Neural progenitor cell (in vitro differentiated cells): ENCODE measurements at regions not wholly inside any gene's neighbourhood (a gene's known extent, or its start where the extent isn't known, plus 50 kb on each side); places are given as distances from the start of the nearest gene placed in this dataset.

Source experiments
- DNase-seq: peaks from one replicate; pipeline ENCODE4 v3.0.0-alpha.2; 2016; ENCODE audit warnings: low spot score
- H2AFZ ChIP-seq: fragments of 200-600 bp; sonication (generic); replicated peaks from 2 replicates; pipeline ENCODE4 v1.6.1; 2016; ENCODE audit warnings: antibody characterized with exemption
- H3F3A ChIP-seq: fragments of 200-600 bp; sonication (generic); 2 replicates; pipeline ENCODE4 v1.6.1; 2016; ENCODE audit warnings: antibody characterized with exemption, low read depth
- H3K27ac ChIP-seq: fragments of 200-600 bp; sonication (generic); 2 replicates; pipeline ENCODE4 v1.5.1; 2016; ENCODE audit warnings: mild to moderate bottlenecking
- H3K27me3 ChIP-seq: fragments of 200-600 bp; sonication (generic); 2 replicates; pipeline ENCODE4 v1.6.1; 2016; ENCODE audit warnings: mild to moderate bottlenecking, moderate library complexity
- H3K36me3 ChIP-seq: fragments of 200-600 bp; sonication (generic); 2 replicates; pipeline ENCODE4 v1.5.1; 2016
- H3K4me1 ChIP-seq: fragments of 200-600 bp; sonication (generic); 2 replicates; pipeline ENCODE4 v1.6.1; 2016; ENCODE audit warnings: mixed run types
- H3K4me2 ChIP-seq: fragments of 200-600 bp; sonication (generic); 2 replicates; pipeline ENCODE4 v1.6.1; 2016
- H3K4me3 ChIP-seq: fragments of 200-600 bp; sonication (generic); 2 replicates; pipeline ENCODE4 v1.5.1; 2016
- H3K79me2 ChIP-seq: fragments of 200-600 bp; sonication (generic); 2 replicates; pipeline ENCODE4 v1.6.1; 2016; ENCODE audit warnings: low read depth
- H3K9ac ChIP-seq: fragments of 200-600 bp; sonication (generic); 2 replicates; pipeline ENCODE4 v1.6.1; 2016
- H3K9me3 ChIP-seq: fragments of 200-600 bp; sonication (generic); 2 replicates; pipeline ENCODE4 v1.5.1; 2016; ENCODE audit warnings: low read depth
- H4K20me1 ChIP-seq: fragments of 200-600 bp; sonication (generic); 2 replicates; pipeline ENCODE4 v1.6.1; 2016; ENCODE audit warnings: low read depth
- H3K27ac Mint-ChIP-seq: 3 replicates; pipeline ENCODE4 v1.8.0; 2021; ENCODE audit warnings: mixed read lengths
- H3K27me3 Mint-ChIP-seq: 2 replicates; pipeline ENCODE4 v1.8.0; 2022; ENCODE audit warnings: low read depth, mild to moderate bottlenecking, inconsistent platforms, moderate library complexity, mixed read lengths; ENCODE audit not compliant: insufficient read depth
- H3K36me3 Mint-ChIP-seq: 3 replicates; pipeline ENCODE4 v1.8.0; 2021; ENCODE audit warnings: mixed read lengths
- H3K4me1 Mint-ChIP-seq: 3 replicates; pipeline ENCODE4 v1.8.0; 2021; ENCODE audit warnings: mixed read lengths
- H3K4me3 Mint-ChIP-seq: 3 replicates; pipeline ENCODE4 v1.8.0; 2021; ENCODE audit warnings: mild to moderate bottlenecking, moderate library complexity, mixed read lengths
- H3K9me3 Mint-ChIP-seq: 3 replicates; pipeline ENCODE4 v1.8.0; 2020; ENCODE audit warnings: mixed read lengths
- EZH2 ChIP-seq: fragments of 200-600 bp; sonication (generic); IDR thresholded peaks from 2 replicates; pipeline ENCODE4 v1.6.1; 2017; ENCODE audit warnings: antibody characterized with exemption, mild to moderate bottlenecking, moderate library complexity
- EZH2phosphoT487 ChIP-seq: fragments of 200-600 bp; sonication (generic); IDR thresholded peaks from 2 replicates; pipeline ENCODE4 v1.6.1; 2017; ENCODE audit warnings: antibody characterized with exemption
- TF ChIP-seq, protein P1 (sequence below): fragments of 200-600 bp; sonication (generic); IDR thresholded peaks from 2 replicates; pipeline ENCODE4 v1.5.1; 2017; ENCODE audit warnings: antibody characterized with exemption, mild to moderate bottlenecking

DNA sequence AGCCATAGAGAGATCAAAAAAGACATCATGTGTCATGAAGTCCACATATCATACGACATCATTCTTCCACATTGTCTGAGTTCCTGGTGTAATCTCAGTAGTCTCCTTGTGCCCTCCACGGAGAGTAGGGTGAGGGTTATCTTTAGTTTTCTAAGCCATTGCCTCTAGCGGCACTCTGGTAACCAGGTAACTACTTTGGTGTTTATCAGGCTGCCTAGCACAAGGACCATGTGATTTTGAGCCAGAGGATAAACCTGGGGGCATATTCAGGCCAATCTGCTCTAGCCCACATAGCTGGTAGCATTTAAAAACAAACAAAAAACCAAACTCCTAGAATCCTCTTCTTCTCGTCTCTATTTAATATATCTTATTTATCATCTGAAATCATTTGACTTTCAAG is 147.4 kb downstream of the GDAP2 start:
- peak overlapping the region; percentile 20 for H2AFZ ChIP-seq
- no peak overlapping the region for H3K9ac ChIP-seq
- H3K79me2 ChIP-seq, result no peaks in the 10 kb centered on the region
- no peak for TF ChIP-seq EZH2
- no peak for TF ChIP-seq EZH2phosphoT487
- TF ChIP-seq, protein P1, sequence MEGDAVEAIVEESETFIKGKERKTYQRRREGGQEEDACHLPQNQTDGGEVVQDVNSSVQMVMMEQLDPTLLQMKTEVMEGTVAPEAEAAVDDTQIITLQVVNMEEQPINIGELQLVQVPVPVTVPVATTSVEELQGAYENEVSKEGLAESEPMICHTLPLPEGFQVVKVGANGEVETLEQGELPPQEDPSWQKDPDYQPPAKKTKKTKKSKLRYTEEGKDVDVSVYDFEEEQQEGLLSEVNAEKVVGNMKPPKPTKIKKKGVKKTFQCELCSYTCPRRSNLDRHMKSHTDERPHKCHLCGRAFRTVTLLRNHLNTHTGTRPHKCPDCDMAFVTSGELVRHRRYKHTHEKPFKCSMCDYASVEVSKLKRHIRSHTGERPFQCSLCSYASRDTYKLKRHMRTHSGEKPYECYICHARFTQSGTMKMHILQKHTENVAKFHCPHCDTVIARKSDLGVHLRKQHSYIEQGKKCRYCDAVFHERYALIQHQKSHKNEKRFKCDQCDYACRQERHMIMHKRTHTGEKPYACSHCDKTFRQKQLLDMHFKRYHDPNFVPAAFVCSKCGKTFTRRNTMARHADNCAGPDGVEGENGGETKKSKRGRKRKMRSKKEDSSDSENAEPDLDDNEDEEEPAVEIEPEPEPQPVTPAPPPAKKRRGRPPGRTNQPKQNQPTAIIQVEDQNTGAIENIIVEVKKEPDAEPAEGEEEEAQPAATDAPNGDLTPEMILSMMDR, result no peak
- H3K27me3 ChIP-seq, result no peaks in the 10 kb centered on the region
- no peak for DNase-seq
- H3K9me3 Mint-ChIP-seq, result no peaks in the 10 kb centered on the region
- no peaks in the 10 kb centered on the region for H3K9me3 ChIP-seq
- no peaks in the 10 kb centered on the region for H3K4me1 Mint-ChIP-seq
- no peaks in the 10 kb centered on the region for H4K20me1 ChIP-seq
- no peaks in the 10 kb centered on the region for H3K36me3 Mint-ChIP-seq
- H3K4me1 ChIP-seq, result no peaks in the 10 kb centered on the region
- H3K4me3 ChIP-seq, result no peak overlapping the region
- no peak overlapping the region for H3K27ac Mint-ChIP-seq
- H3K36me3 ChIP-seq, result no peaks in the 10 kb centered on the region
- no peaks in the 10 kb centered on the region for H3F3A ChIP-seq
- no peaks in the 10 kb centered on the region for H3K27me3 Mint-ChIP-seq
- no peak overlapping the region for H3K27ac ChIP-seq
- H3K4me3 Mint-ChIP-seq, result no peak overlapping the region
- H3K4me2 ChIP-seq, result no peak overlapping the region

DNA sequence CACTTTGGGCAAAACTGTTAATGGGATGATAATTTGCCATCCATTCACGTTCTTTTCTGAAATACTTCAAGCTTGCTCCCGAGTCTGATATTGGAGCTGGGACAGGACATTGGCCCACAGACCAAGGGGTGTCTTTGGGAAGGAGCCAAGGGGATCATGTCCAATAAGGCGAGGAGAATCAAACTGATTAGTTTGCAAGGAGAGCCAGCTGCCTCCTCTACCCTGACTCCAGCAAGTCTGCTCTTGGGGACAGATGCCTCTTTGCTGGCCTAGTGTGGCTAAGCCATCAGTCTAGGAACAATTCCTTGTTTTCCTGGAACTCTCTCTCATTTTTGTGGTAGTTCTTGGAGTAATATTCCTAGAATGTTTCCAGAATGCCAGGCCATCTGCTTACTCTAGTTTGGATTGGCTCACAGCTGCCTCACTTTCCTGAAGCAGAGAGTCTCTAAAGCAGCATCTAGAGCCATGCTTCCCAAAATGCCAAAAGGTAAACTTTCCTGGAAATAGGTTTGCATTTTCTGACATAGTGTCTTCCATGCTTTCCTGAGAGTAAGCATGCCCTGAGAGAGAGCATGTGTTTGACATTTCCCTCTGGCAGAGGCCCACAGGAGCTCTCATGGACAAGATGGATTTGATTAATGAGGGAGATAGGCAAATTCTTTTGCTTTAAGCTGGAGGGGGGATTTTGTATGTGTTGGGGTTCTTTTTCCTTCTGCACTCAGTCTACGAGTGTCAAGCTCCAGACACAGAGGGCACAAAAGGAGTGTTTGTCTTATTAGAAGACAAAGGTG is 145.6 kb downstream of the GDAP2 start:
- H3K27ac Mint-ChIP-seq, result no peak overlapping the region
- no peak overlapping the region for H2AFZ ChIP-seq
- no peaks in the 10 kb centered on the region for H3K27me3 ChIP-seq
- H3K4me1 Mint-ChIP-seq, result no peaks in the 10 kb centered on the region
- no peaks in the 10 kb centered on the region for H3K9me3 Mint-ChIP-seq
- H3K9ac ChIP-seq, result no peak overlapping the region
- no peak overlapping the region for H3K4me2 ChIP-seq
- H3K4me3 Mint-ChIP-seq, result no peak overlapping the region
- H3K27me3 Mint-ChIP-seq, result no peaks in the 10 kb centered on the region
- H3K4me3 ChIP-seq, result no peak overlapping the region
- no peaks in the 10 kb centered on the region for H3K4me1 ChIP-seq
- H3K79me2 ChIP-seq, result no peaks in the 10 kb centered on the region
- H3K27ac ChIP-seq, result no peak overlapping the region
- no peaks in the 10 kb centered on the region for H3K9me3 ChIP-seq
- H3K36me3 ChIP-seq, result no peaks in the 10 kb centered on the region
- no peak for DNase-seq
- H3K36me3 Mint-ChIP-seq, result no peaks in the 10 kb centered on the region
- H3F3A ChIP-seq, result no peaks in the 10 kb centered on the region
- no peaks in the 10 kb centered on the region for H4K20me1 ChIP-seq
- TF ChIP-seq EZH2phosphoT487 (no peak), EZH2 (no peak)
- TF ChIP-seq, protein P1, result no peak

DNA sequence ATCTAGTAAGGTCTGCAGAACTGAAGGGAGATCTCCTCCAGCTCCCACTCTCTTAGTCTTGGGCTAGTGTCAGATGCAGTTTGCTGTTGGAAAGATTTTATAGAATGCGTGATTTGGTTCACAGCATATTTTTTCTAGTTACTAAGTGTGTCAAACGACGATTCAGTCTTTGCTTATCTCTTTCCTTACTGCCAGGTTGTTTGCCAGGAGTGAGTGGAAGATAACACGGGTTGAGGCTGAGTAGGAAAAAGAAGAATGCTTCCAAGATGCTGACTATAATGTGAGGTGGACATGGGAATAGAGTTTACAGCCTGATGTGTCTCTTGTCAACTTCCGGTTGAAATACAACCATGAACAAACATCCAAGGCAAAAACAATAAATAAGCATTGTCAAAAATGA is 141.4 kb downstream of the GDAP2 start:
- Histone ChIP-seq H3K4me2 (no peak overlapping the region), H4K20me1 (no peaks in the 10 kb centered on the region), H3K79me2 (no peaks in the 10 kb centered on the region), H3K4me3 (no peak overlapping the region), H3K36me3 (no peaks in the 10 kb centered on the region), H3K9me3 (no peaks in the 10 kb centered on the region), H3K4me1 (no peaks in the 10 kb centered on the region), H3K27me3 (no peaks in the 10 kb centered on the region), H3F3A (no peaks in the 10 kb centered on the region), H2AFZ (no peak overlapping the region), H3K27ac (no peak overlapping the region), H3K9ac (no peak overlapping the region)
- H3K4me1 Mint-ChIP-seq, result no peaks in the 10 kb centered on the region
- TF ChIP-seq, protein P1, result no peak
- TF ChIP-seq EZH2phosphoT487 (no peak), EZH2 (no peak)
- no peaks in the 10 kb centered on the region for H3K9me3 Mint-ChIP-seq
- DNase-seq, result no peak
- H3K4me3 Mint-ChIP-seq, result no peak overlapping the region
- H3K36me3 Mint-ChIP-seq, result no peaks in the 10 kb centered on the region
- H3K27ac Mint-ChIP-seq, result no peak overlapping the region
- H3K27me3 Mint-ChIP-seq, result no peaks in the 10 kb centered on the region
